ENCODE measurements at regions not wholly inside any gene's neighbourhood (a gene's known extent, or its start where the extent isn't known, plus 50 kb on each side); places are given as distances from the start of the nearest gene placed in this dataset.

GRCh38 chr10:107969936-107970335 lies 805.4 kb upstream of the SORCS1 start:
- TF ChIP-seq EZH2 (IDR thresholded peaks at IDR 0.05; ENCODE audit: borderline replicate concordance), result no peak
- no peak for TF ChIP-seq CTCF (IDR thresholded peaks at IDR 0.05; ENCODE audit: poor library complexity)
